Loucy (cell line): ENCODE measurements at regions not wholly inside any gene's neighbourhood (a gene's known extent, or its start where the extent isn't known, plus 50 kb on each side); places are given as distances from the start of the nearest gene placed in this dataset.
"Not testable (repeated sequence)": the region's sequence is repeated elsewhere in the genome, so short reads cannot be mapped to it uniquely, and the experiment has no call there.

ENCODE experiments used
- H2AFZ ChIP-seq: fragments of 200-600 bp; sonication (generic); 2 replicates; pipeline ENCODE4 v1.6.0; 2016; ENCODE audit warnings: antibody characterized with exemption, mild to moderate bottlenecking, low read length, moderate library complexity
- H3F3A ChIP-seq: fragments of 200-600 bp; 2 replicates; pipeline ENCODE4 v1.6.0; 2016; ENCODE audit warnings: antibody characterized with exemption, low read depth, mild to moderate bottlenecking
- H3K27me3 ChIP-seq: fragments of 200-600 bp; sonication (generic); 2 replicates; pipeline ENCODE4 v1.6.1; 2014; ENCODE audit warnings: low read length, mild to moderate bottlenecking; ENCODE audit not compliant: insufficient read depth, poor library complexity, severe bottlenecking
- H3K36me3 ChIP-seq: fragments of 200-600 bp; sonication (generic); 2 replicates; pipeline ENCODE4 v1.6.1; 2016; ENCODE audit warnings: low read length; ENCODE audit not compliant: insufficient read depth
- H3K4me1 ChIP-seq: fragments of 200-600 bp; sonication (generic); 2 replicates; pipeline ENCODE4 v1.5.1; 2014; ENCODE audit warnings: low read length, mild to moderate bottlenecking; ENCODE audit not compliant: insufficient read depth, poor library complexity, severe bottlenecking
- H3K4me2 ChIP-seq: fragments of 200-600 bp; sonication (generic); 2 replicates; pipeline ENCODE4 v1.6.0; 2014; ENCODE audit warnings: antibody characterized with exemption, low read length, low read depth, mild to moderate bottlenecking; ENCODE audit not compliant: poor library complexity, severe bottlenecking
- H3K4me3 ChIP-seq: fragments of 200-600 bp; sonication (generic); 2 replicates; pipeline ENCODE4 v1.5.1; 2014; ENCODE audit warnings: low read length, mild to moderate bottlenecking, mixed read lengths; ENCODE audit not compliant: poor library complexity, severe bottlenecking
- H3K79me2 ChIP-seq: fragments of 200-600 bp; sonication (generic); 2 replicates; pipeline ENCODE4 v1.6.1; 2014; ENCODE audit warnings: low read length; ENCODE audit not compliant: insufficient read depth
- H3K9ac ChIP-seq: fragments of 200-600 bp; sonication (generic); 2 replicates; pipeline ENCODE4 v1.6.0; 2014; ENCODE audit warnings: mild to moderate bottlenecking, low read depth, low read length, moderate library complexity; ENCODE audit not compliant: poor library complexity, severe bottlenecking
- H3K9me2 ChIP-seq: fragments of 200-600 bp; sonication (generic); replicated peaks from 2 replicates; pipeline ENCODE4 v1.6.1; 2016; ENCODE audit warnings: low read depth, low read length, mixed read lengths
- H3K9me3 ChIP-seq: fragments of 200-600 bp; sonication (generic); 2 replicates; pipeline ENCODE4 v1.6.1; 2014; ENCODE audit warnings: mild to moderate bottlenecking, antibody characterized with exemption, low read length, low read depth; ENCODE audit not compliant: insufficient read depth
- H4K20me1 ChIP-seq: fragments of 200-600 bp; sonication (generic); 2 replicates; pipeline ENCODE4 v1.6.0; 2014; ENCODE audit warnings: antibody characterized with exemption, low read length, mild to moderate bottlenecking; ENCODE audit not compliant: insufficient read depth, poor library complexity, severe bottlenecking
- EZH2phosphoT487 ChIP-seq: fragments of 200-600 bp; IDR thresholded peaks from 2 replicates; pipeline ENCODE4 v1.6.1; 2018; ENCODE audit warnings: antibody characterized with exemption, mild to moderate bottlenecking, moderate library complexity, borderline replicate concordance
- TF ChIP-seq, protein P1 (sequence below): fragments of 200-600 bp; sonication (generic); conservative IDR thresholded peaks from 2 replicates; pipeline ENCODE4 v1.5.1; 2014; ENCODE audit warnings: mild to moderate bottlenecking, antibody characterized with exemption, low read length

DNA sequence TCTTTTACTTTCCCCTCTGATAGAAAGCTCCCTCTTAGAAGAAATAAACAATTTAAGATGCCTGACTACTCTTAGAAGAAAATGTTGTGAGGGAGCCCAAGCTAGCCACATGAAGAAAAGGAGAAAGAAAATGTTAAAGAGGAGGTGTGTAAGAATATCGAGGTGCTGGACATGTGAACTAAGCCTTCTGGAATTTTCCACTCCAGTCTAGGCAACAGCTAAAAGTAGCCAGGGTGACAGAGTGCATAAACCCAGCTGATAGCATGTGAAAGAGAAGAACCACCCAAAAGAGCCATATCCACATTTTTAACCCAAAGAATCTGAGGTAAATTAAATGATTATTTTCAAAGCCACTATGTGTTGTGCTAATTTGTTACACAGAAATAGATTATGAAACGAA lies 1690.6 kb upstream of the LRRTM3 start:
- H3K4me3 ChIP-seq: no peak overlapping the region
- H3K27me3 ChIP-seq: no peaks in the 10 kb centered on the region
- no peaks in the 10 kb centered on the region for H3K9me2 ChIP-seq
- H4K20me1 ChIP-seq: no peaks in the 10 kb centered on the region
- H3K9ac ChIP-seq: no peak overlapping the region
- no peak overlapping the region for H3K4me2 ChIP-seq
- H3F3A ChIP-seq: no peaks in the 10 kb centered on the region
- H3K4me1 ChIP-seq: no peaks in the 10 kb centered on the region
- H3K36me3 ChIP-seq: no peaks in the 10 kb centered on the region
- no peak overlapping the region for H2AFZ ChIP-seq
- H3K9me3 ChIP-seq: no peaks in the 10 kb centered on the region
- no peaks in the 10 kb centered on the region for H3K79me2 ChIP-seq
- TF ChIP-seq, protein P1, sequence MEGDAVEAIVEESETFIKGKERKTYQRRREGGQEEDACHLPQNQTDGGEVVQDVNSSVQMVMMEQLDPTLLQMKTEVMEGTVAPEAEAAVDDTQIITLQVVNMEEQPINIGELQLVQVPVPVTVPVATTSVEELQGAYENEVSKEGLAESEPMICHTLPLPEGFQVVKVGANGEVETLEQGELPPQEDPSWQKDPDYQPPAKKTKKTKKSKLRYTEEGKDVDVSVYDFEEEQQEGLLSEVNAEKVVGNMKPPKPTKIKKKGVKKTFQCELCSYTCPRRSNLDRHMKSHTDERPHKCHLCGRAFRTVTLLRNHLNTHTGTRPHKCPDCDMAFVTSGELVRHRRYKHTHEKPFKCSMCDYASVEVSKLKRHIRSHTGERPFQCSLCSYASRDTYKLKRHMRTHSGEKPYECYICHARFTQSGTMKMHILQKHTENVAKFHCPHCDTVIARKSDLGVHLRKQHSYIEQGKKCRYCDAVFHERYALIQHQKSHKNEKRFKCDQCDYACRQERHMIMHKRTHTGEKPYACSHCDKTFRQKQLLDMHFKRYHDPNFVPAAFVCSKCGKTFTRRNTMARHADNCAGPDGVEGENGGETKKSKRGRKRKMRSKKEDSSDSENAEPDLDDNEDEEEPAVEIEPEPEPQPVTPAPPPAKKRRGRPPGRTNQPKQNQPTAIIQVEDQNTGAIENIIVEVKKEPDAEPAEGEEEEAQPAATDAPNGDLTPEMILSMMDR: no peak
- TF ChIP-seq EZH2phosphoT487: no peak

DNA sequence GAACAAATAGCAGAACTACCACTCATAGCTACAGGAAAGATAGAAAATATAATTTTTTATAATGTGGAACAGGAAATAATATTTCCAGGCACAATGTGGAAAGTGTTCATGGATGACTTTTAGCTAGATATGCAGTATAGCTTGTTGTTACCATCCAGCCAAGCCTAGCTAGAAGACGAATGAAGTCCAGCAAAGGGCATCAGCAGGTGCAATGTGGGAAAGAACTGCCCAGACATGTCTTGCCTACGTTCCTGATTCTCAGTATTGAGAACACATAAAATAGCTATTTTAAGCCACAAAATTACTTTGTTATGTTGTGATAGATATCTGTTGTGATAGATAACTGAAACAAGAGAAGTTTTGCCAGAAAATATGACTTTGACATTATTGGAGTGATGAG lies 1690.0 kb upstream of the LRRTM3 start:
- no peaks in the 10 kb centered on the region for H3K79me2 ChIP-seq
- no peaks in the 10 kb centered on the region for H3K9me2 ChIP-seq
- H3K4me1 ChIP-seq: no peaks in the 10 kb centered on the region
- H3K9ac ChIP-seq: no peak overlapping the region
- H3K27me3 ChIP-seq: no peaks in the 10 kb centered on the region
- no peaks in the 10 kb centered on the region for H3K36me3 ChIP-seq
- no peak overlapping the region for H3K4me3 ChIP-seq
- TF ChIP-seq EZH2phosphoT487: no peak
- TF ChIP-seq, protein P1: no peak
- H3K9me3 ChIP-seq: no peaks in the 10 kb centered on the region
- H2AFZ ChIP-seq: no peak overlapping the region
- H4K20me1 ChIP-seq: no peaks in the 10 kb centered on the region
- no peak overlapping the region for H3K4me2 ChIP-seq
- H3F3A ChIP-seq: no peaks in the 10 kb centered on the region

DNA sequence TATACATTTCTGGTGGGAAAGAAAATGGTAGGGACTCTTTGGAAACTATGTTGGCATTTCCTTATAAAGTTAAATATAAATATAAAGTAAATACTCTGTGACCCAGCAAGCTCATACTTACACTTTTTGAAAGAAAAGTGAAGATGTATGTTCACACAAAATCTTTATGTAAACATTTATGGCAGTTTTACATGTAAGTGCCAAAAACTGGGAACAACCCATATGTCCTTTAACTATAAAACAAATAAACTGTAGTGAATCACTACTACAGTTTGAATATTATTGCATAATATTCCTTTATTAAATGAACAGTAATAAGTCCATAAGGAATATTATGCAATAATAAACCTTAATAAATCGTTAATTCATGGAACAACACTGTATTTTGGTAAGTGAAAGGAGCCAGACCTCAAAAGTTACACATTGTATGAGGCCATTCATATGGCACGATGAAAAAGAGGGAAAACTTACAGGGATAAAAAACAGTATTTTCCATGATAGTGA lies 1660.3 kb upstream of the LRRTM3 start:
- Histone ChIP-seq H3F3A (no peaks in the 10 kb centered on the region), H3K36me3 (no peaks in the 10 kb centered on the region), H3K4me2 (no peak overlapping the region), H3K4me3 (no peak overlapping the region), H2AFZ (no peak overlapping the region), H3K9me3 (no peaks in the 10 kb centered on the region), H3K27me3 (no peaks in the 10 kb centered on the region), H3K9me2 (no peaks in the 10 kb centered on the region), H4K20me1 (no peaks in the 10 kb centered on the region), H3K4me1 (no peaks in the 10 kb centered on the region), H3K79me2 (no peaks in the 10 kb centered on the region), H3K9ac (no peak overlapping the region)
- TF ChIP-seq EZH2phosphoT487: no peak
- TF ChIP-seq, protein P1: no peak

DNA sequence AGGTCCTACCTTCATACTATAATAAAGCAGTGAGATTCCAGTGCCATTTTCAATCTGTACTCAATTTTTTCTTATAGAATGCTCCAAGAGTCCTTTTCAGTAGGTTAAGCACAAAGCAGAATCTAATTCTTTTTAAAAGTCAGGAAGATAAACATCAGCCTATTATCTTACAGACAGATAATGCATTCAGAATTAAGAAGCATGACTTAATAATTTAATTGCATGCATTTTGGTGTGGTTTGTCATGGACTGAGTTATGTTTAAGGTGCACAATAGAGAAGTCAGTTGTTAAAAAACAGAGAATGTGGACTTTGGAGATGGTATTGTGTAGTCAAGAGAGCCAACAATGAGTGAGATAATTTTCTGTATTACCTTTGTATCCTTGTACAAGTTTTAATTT lies 1656.3 kb upstream of the LRRTM3 start:
- H3K79me2 ChIP-seq, H2AFZ ChIP-seq, H3F3A ChIP-seq, H3K9me3 ChIP-seq, H3K4me1 ChIP-seq, H3K4me3 ChIP-seq, H3K36me3 ChIP-seq, H3K4me2 ChIP-seq, H3K9ac ChIP-seq, H4K20me1 ChIP-seq, H3K27me3 ChIP-seq, H3K9me2 ChIP-seq: not testable (repeated sequence)
